GM23248 (cell line): ENCODE measurements at regions not wholly inside any gene's neighbourhood (a gene's known extent, or its start where the extent isn't known, plus 50 kb on each side); places are given as distances from the start of the nearest gene placed in this dataset.

ENCODE experiments used
- DNase-seq: peaks from one replicate; pipeline ENCODE4 v3.0.0-alpha.2; 2015
- H2AFZ ChIP-seq: fragments of 200-600 bp; sonication (generic); 2 replicates; pipeline ENCODE4 v1.6.1; 2016; ENCODE audit warnings: antibody characterized with exemption
- H3F3A ChIP-seq: fragments of 200-600 bp; sonication (generic); 2 replicates; pipeline ENCODE4 v1.6.1; 2016; ENCODE audit warnings: mild to moderate bottlenecking, antibody characterized with exemption, mixed run types; ENCODE audit not compliant: insufficient read depth
- H3K27ac ChIP-seq: fragments of 200-600 bp; sonication (generic); 2 replicates; pipeline ENCODE4 v1.5.1; 2016; ENCODE audit warnings: mild to moderate bottlenecking
- H3K27me3 ChIP-seq: fragments of 200-600 bp; sonication (generic); replicated peaks from 2 replicates; pipeline ENCODE4 v1.6.1; 2016; ENCODE audit warnings: mild to moderate bottlenecking; ENCODE audit not compliant: insufficient read depth
- H3K36me3 ChIP-seq: fragments of 200-600 bp; sonication (generic); 2 replicates; pipeline ENCODE4 v1.6.1; 2016; ENCODE audit warnings: low read depth, mild to moderate bottlenecking
- H3K4me1 ChIP-seq: fragments of 200-600 bp; sonication (generic); 2 replicates; pipeline ENCODE4 v1.6.1; 2016; ENCODE audit warnings: mild to moderate bottlenecking; ENCODE audit not compliant: insufficient read depth
- H3K4me2 ChIP-seq: fragments of 200-600 bp; sonication (generic); one replicate; pipeline ENCODE4 v1.6.1; 2016; ENCODE audit warnings: mild to moderate bottlenecking; ENCODE audit not compliant: unreplicated experiment
- H3K4me3 ChIP-seq: fragments of 200-600 bp; sonication (generic); 2 replicates; pipeline ENCODE4 v1.5.1; 2016; ENCODE audit warnings: mild to moderate bottlenecking
- H3K79me2 ChIP-seq: fragments of 200-600 bp; sonication (generic); 2 replicates; pipeline ENCODE4 v1.6.1; 2016; ENCODE audit warnings: mild to moderate bottlenecking; ENCODE audit not compliant: insufficient read depth
- H3K9ac ChIP-seq: fragments of 200-600 bp; sonication (generic); 2 replicates; pipeline ENCODE4 v1.6.1; 2016; ENCODE audit warnings: mild to moderate bottlenecking
- H3K9me2 ChIP-seq: fragments of 200-600 bp; sonication (generic); 2 replicates; pipeline ENCODE4 v1.6.1; 2016; ENCODE audit warnings: mixed run types, mild to moderate bottlenecking, moderate library complexity; ENCODE audit not compliant: insufficient read depth
- H3K9me3 ChIP-seq: fragments of 200-600 bp; sonication (generic); one replicate; pipeline ENCODE4 v1.6.1; 2017; ENCODE audit warnings: low read depth
- H4K20me1 ChIP-seq: fragments of 200-600 bp; sonication (generic); 2 replicates; pipeline ENCODE4 v1.6.0; 2016; ENCODE audit not compliant: insufficient read depth
- EZH2 ChIP-seq: fragments of 200-600 bp; sonication (generic); IDR thresholded peaks from 2 replicates; pipeline ENCODE4 v1.6.1; 2018; ENCODE audit warnings: antibody characterized with exemption, mild to moderate bottlenecking; ENCODE audit not compliant: insufficient read depth, poor library complexity, severe bottlenecking
- EZH2phosphoT487 ChIP-seq: fragments of 200-600 bp; sonication (generic); IDR thresholded peaks from 2 replicates; pipeline ENCODE4 v1.6.1; 2018; ENCODE audit warnings: antibody characterized with exemption, moderate library complexity, mild to moderate bottlenecking, low read depth; ENCODE audit not compliant: insufficient read depth
- WGBS, 2 experiments: methylation state at CpG; one replicate each; pipeline ENCODE4 v1.1.6; 2015 to 2017; ENCODE audit warnings: low lambda C conversion rate in 2 of 2, low coverage in 1 of 2; ENCODE audit errors: missing lambda C conversion rate in 2 of 2; 5-methylcytosine and 5-hydroxymethylcytosine counted together
- in situ Hi-C: fragments of 300-500 bp; cut with MboI; formaldehyde crosslinking; loops from 2 replicates; pipeline ENCODE4 v1.15.0; 2020

DNA sequence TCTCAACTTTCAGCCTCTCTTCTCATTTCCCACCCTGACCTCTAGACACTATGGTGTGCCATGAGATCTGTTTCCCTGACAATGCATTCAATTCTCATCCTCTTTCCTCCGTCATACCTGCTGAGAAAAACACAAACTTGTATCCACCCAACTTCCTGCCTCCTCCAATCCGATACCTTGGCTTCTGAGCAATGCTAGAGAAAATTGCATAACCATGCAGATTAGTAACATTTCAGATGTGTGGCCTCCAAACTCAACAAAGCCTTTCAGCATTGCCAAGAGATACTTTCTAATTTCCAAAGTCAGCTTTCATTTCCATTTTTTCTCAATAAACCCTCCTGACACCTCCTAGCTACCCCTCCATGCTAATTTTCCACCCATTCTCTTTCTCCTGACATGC is 88.5 kb downstream of the MINAR1 start:
- Histone ChIP-seq H3K27me3 (no peaks in the 10 kb centered on the region), H3K9ac (no peak overlapping the region), H2AFZ (no peak overlapping the region), H3K4me3 (no peak overlapping the region), H3K4me1 (no peaks in the 10 kb centered on the region), H3K9me2 (no peaks in the 10 kb centered on the region), H3K4me2 (no peak overlapping the region), H3K27ac (no peak overlapping the region), H3K79me2 (no peaks in the 10 kb centered on the region), H3K36me3 (no peaks in the 10 kb centered on the region), H4K20me1 (no peaks in the 10 kb centered on the region), H3F3A (0 out of 2 replicates have a peak, but pooled peaks cover 6% of the 10 kb centered on the region), H3K9me3 (no peaks in the 10 kb centered on the region)
- 73 to 80% methylated on average over 2 of the region's 2 CpGs for WGBS, 2 experiments
- no peak for TF ChIP-seq EZH2phosphoT487
- in situ Hi-C loops = no loop called here
- DNase-seq = peak; percentile 13

DNA sequence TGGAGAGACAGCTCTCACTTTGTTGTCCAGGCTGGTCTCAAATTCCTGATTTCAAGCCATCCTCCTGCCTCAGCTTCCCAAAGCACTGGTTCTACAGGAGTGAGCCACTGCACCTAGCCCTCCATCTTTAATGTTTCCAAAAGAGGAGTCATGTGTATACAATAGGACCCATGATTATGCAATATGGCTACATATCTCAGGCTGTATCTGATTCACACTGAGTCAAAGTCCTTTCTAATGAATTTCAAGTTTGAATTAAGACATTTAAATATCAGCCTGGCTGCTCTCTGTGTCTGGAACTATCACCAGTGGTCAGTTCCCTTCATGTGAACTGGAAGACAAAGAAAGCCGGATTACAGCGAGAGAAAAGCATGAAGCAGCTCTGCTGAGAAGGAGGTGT is 90.5 kb downstream of the MINAR1 start:
- H3K79me2 ChIP-seq = no peaks in the 10 kb centered on the region
- 0 out of 2 replicates have a peak, but pooled peaks cover 6% of the 10 kb centered on the region for H3F3A ChIP-seq
- no peak overlapping the region for H3K4me2 ChIP-seq
- in situ Hi-C loops = no loop called here
- no peak overlapping the region for H2AFZ ChIP-seq
- peak; percentile 64 for DNase-seq
- no peak overlapping the region for H3K27ac ChIP-seq
- H3K27me3 ChIP-seq = no peaks in the 10 kb centered on the region
- WGBS, 2 experiments = 91 to 94% methylated on average over 2 of the region's 2 CpGs
- no peak overlapping the region for H3K9ac ChIP-seq
- no peaks in the 10 kb centered on the region for H3K36me3 ChIP-seq
- H3K4me1 ChIP-seq = no peaks in the 10 kb centered on the region
- no peak overlapping the region for H3K4me3 ChIP-seq
- no peak for TF ChIP-seq EZH2phosphoT487
- TF ChIP-seq EZH2 = no peak
- no peaks in the 10 kb centered on the region for H4K20me1 ChIP-seq
- no peaks in the 10 kb centered on the region for H3K9me2 ChIP-seq
- no peaks in the 10 kb centered on the region for H3K9me3 ChIP-seq

DNA sequence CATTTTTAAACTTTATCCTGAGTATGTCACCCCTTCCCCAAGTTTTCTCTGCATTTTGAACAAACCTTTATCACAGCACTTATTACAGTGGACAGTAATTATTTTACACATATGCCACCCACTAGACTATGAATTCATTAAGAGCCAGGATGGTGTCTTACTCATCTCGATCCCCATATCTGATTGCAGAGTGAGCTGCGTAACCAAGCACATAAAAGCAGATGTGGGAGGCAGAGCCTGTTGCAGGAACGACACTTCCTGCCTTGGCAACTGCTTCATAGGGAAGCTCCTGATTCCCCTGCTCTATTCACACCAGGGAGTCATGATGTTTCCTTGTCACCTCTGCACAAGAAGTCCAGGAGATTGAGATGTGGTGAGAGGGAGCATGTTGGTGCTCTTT is 91.1 kb downstream of the MINAR1 start:
- TF ChIP-seq EZH2phosphoT487 (no peak), EZH2 (no peak)
- Histone ChIP-seq H3K27me3 (no peaks in the 10 kb centered on the region), H3K79me2 (no peaks in the 10 kb centered on the region), H4K20me1 (no peaks in the 10 kb centered on the region), H3K9me2 (no peaks in the 10 kb centered on the region), H3K4me2 (no peak overlapping the region), H3K4me1 (no peaks in the 10 kb centered on the region), H3K4me3 (no peak overlapping the region), H3K9ac (no peak overlapping the region), H3K9me3 (no peaks in the 10 kb centered on the region), H3K36me3 (no peaks in the 10 kb centered on the region), H3K27ac (no peak overlapping the region), H3F3A (0 out of 2 replicates have a peak, but pooled peaks cover 6% of the 10 kb centered on the region), H2AFZ (no peak overlapping the region)
- DNase-seq = peak; percentile 48
- WGBS, 2 experiments = 53 to 59% methylated on average over 3 of the region's 3 CpGs
- in situ Hi-C loops = no loop called here

DNA sequence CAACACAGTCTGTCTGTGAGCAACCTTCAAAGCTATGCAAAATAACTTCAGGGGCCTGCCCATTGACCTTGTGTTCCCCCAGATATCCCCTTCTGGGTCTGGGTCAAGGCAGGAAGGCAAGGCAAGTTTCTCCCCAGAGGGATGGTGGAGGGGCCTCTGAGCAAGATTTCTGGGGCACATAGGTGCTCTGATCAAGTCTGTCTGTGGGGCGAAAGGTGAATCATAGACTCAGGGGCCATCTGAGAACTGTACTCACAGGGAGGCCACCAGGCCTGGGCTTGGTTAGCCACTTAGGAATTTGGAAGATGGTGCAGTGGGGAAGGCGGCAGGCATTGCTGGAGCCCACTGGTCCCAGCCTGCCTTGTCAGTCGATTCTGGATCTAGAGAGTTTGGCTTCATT is 92.4 kb downstream of the MINAR1 start:
- 0 out of 2 replicates have a peak, but pooled peaks cover 6% of the 10 kb centered on the region for H3F3A ChIP-seq
- 93 to 95% methylated on average over 3 of the region's 3 CpGs for WGBS, 2 experiments
- H3K27ac ChIP-seq = no peak overlapping the region
- H3K9me2 ChIP-seq = no peaks in the 10 kb centered on the region
- in situ Hi-C loops = no loop called here
- no peaks in the 10 kb centered on the region for H3K4me1 ChIP-seq
- no peaks in the 10 kb centered on the region for H3K79me2 ChIP-seq
- DNase-seq = no peak
- no peak overlapping the region for H3K4me2 ChIP-seq
- no peak overlapping the region for H3K4me3 ChIP-seq
- H3K9ac ChIP-seq = no peak overlapping the region
- no peaks in the 10 kb centered on the region for H3K36me3 ChIP-seq
- no peaks in the 10 kb centered on the region for H3K9me3 ChIP-seq
- no peak overlapping the region for H2AFZ ChIP-seq
- no peak for TF ChIP-seq EZH2
- H4K20me1 ChIP-seq = no peaks in the 10 kb centered on the region
- no peaks in the 10 kb centered on the region for H3K27me3 ChIP-seq

DNA sequence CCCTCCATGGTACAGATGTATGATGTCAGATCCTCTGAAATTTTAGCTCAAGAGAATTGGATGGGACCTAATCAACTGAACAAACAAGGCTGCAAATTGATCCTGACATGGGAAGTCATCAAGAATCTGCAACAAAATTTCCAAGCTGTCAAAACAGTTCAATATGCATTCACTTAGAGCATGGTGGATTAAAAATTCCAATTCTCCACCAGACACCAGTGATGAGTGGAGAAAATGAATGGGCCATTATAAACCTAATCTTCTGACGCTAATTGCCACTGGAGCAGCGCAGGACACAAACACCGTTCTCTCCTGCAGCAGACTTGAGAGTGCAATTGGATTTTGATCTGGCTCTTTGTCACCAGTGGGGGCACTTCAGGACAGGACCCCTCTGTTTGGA is 94.2 kb downstream of the MINAR1 start:
- in situ Hi-C loops = no loop called here
- TF ChIP-seq EZH2 = no peak
- no peak for TF ChIP-seq EZH2phosphoT487
- DNase-seq = no peak
- H3K9me3 ChIP-seq = no peaks in the 10 kb centered on the region
- 87 to 93% methylated on average over 3 of the region's 3 CpGs for WGBS, 2 experiments
- H3K4me1 ChIP-seq = no peaks in the 10 kb centered on the region
- 0 out of 2 replicates have a peak, but pooled peaks cover 2% of the 10 kb centered on the region for H3K27me3 ChIP-seq
- H3F3A ChIP-seq = 0 out of 2 replicates have a peak, but pooled peaks cover 6% of the 10 kb centered on the region
- H2AFZ ChIP-seq = no peak overlapping the region
- H4K20me1 ChIP-seq = no peaks in the 10 kb centered on the region
- H3K79me2 ChIP-seq = no peaks in the 10 kb centered on the region
- no peak overlapping the region for H3K9ac ChIP-seq
- H3K27ac ChIP-seq = no peak overlapping the region
- H3K9me2 ChIP-seq = no peaks in the 10 kb centered on the region
- H3K4me3 ChIP-seq = no peak overlapping the region
- H3K4me2 ChIP-seq = no peak overlapping the region
- no peaks in the 10 kb centered on the region for H3K36me3 ChIP-seq
